ENCODE measurements at regions not wholly inside any gene's neighbourhood (a gene's known extent, or its start where the extent isn't known, plus 50 kb on each side); places are given as distances from the start of the nearest gene placed in this dataset.

DNA sequence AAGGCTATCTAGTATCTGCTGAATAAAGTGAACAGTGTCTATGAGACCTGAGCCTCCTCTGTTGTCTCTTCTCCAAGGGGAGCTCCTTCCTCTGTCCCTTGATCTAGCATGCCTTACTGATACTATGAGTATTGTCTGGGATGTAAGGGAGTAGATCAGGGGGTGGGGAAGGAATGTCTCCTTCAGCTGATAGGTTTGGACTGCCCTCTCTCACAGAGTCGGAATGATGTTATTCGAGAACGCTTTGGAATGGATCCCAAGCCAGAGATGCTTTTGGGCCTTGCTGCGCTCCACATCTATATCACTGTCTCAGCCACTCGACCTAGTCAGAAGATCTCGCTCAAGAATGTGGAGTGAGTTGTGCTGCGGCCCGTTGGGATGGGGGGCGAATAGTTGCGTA is 68.3 kb upstream of the PRPS1 start (continued):
- TF ChIP-seq, protein P1, sequence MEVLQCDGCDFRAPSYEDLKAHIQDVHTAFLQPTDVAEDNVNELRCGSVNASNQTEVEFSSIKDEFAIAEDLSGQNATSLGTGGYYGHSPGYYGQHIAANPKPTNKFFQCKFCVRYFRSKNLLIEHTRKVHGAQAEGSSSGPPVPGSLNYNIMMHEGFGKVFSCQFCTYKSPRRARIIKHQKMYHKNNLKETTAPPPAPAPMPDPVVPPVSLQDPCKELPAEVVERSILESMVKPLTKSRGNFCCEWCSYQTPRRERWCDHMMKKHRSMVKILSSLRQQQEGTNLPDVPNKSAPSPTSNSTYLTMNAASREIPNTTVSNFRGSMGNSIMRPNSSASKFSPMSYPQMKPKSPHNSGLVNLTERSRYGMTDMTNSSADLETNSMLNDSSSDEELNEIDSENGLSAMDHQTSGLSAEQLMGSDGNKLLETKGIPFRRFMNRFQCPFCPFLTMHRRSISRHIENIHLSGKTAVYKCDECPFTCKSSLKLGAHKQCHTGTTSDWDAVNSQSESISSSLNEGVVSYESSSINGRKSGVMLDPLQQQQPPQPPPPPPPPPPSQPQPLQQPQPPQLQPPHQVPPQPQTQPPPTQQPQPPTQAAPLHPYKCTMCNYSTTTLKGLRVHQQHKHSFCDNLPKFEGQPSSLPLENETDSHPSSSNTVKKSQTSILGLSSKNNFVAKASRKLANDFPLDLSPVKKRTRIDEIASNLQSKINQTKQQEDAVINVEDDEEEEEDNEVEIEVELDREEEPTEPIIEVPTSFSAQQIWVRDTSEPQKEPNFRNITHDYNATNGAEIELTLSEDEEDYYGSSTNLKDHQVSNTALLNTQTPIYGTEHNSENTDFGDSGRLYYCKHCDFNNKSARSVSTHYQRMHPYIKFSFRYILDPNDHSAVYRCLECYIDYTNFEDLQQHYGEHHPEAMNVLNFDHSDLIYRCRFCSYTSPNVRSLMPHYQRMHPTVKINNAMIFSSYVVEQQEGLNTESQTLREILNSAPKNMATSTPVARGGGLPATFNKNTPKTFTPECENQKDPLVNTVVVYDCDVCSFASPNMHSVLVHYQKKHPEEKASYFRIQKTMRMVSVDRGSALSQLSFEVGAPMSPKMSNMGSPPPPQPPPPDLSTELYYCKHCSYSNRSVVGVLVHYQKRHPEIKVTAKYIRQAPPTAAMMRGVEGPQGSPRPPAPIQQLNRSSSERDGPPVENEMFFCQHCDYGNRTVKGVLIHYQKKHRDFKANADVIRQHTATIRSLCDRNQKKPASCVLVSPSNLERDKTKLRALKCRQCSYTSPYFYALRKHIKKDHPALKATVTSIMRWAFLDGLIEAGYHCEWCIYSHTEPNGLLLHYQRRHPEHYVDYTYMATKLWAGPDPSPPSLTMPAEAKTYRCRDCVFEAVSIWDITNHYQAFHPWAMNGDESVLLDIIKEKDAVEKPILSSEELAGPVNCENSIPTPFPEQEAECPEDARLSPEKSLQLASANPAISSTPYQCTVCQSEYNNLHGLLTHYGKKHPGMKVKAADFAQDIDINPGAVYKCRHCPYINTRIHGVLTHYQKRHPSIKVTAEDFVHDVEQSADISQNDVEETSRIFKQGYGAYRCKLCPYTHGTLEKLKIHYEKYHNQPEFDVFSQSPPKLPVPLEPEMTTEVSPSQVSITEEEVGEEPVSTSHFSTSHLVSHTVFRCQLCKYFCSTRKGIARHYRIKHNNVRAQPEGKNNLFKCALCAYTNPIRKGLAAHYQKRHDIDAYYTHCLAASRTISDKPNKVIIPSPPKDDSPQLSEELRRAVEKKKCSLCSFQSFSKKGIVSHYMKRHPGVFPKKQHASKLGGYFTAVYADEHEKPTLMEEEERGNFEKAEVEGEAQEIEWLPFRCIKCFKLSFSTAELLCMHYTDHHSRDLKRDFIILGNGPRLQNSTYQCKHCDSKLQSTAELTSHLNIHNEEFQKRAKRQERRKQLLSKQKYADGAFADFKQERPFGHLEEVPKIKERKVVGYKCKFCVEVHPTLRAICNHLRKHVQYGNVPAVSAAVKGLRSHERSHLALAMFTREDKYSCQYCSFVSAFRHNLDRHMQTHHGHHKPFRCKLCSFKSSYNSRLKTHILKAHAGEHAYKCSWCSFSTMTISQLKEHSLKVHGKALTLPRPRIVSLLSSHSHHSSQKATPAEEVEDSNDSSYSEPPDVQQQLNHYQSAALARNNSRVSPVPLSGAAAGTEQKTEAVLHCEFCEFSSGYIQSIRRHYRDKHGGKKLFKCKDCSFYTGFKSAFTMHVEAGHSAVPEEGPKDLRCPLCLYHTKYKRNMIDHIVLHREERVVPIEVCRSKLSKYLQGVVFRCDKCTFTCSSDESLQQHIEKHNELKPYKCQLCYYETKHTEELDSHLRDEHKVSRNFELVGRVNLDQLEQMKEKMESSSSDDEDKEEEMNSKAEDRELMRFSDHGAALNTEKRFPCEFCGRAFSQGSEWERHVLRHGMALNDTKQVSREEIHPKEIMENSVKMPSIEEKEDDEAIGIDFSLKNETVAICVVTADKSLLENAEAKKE (CRISPR knock-in tag; IDR thresholded peaks at IDR 0.05), result no peak
- TF ChIP-seq POLR2AphosphoS5 (IDR thresholded peaks at IDR 0.05; ENCODE audit: low read depth), result no peak
- TF ChIP-seq, protein P2, sequence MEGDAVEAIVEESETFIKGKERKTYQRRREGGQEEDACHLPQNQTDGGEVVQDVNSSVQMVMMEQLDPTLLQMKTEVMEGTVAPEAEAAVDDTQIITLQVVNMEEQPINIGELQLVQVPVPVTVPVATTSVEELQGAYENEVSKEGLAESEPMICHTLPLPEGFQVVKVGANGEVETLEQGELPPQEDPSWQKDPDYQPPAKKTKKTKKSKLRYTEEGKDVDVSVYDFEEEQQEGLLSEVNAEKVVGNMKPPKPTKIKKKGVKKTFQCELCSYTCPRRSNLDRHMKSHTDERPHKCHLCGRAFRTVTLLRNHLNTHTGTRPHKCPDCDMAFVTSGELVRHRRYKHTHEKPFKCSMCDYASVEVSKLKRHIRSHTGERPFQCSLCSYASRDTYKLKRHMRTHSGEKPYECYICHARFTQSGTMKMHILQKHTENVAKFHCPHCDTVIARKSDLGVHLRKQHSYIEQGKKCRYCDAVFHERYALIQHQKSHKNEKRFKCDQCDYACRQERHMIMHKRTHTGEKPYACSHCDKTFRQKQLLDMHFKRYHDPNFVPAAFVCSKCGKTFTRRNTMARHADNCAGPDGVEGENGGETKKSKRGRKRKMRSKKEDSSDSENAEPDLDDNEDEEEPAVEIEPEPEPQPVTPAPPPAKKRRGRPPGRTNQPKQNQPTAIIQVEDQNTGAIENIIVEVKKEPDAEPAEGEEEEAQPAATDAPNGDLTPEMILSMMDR (conservative IDR thresholded peaks at IDR 0.05; ENCODE audit: low read depth in 2 of 2), result no peak
- TF ChIP-seq STAT1 (IDR thresholded peaks at IDR 0.05; ENCODE audit: unreplicated experiment), result no peak

DNA sequence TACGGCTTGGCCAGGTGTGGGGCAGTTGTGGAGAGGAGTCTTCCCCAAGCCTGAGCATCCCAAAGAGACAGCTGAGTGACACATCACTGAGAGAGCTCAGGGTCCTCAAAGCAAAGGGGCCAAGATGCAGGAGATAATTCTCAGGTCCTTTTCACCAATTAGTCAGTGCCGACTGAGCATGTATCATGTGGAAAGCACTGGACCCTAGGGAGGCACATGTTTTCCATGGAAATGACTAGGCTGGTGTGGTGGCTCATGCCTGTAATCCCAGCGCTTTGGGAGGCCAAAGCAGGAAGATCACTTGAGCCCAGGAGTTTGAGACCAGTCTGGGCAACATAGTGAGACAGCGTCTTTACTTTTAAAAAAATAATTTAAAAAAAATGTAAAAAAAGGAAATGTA is 67.3 kb upstream of the PRPS1 start:
- Mint-ChIP-seq H3K9me3 (no peaks in the 10 kb centered on the region), H3K27me3 (ENCODE audit: insufficient read depth, low read depth, poor library complexity) (peaks cover 9% of the 10 kb centered on the region), H3K4me3 (no peak overlapping the region), H3K4me1 (peaks cover 50% of the 10 kb centered on the region), H3K27ac (peak overlapping the region; percentile 65; the same call in 1 of the 2 replicates), H3K36me3 (ENCODE audit: low read depth) (no peaks in the 10 kb centered on the region)
- H3K36me3 ChIP-seq (ENCODE audit: insufficient read depth), result no peaks in the 10 kb centered on the region
- no peak overlapping the region for H2AFZ ChIP-seq
- peak overlapping the region; percentile 99 for H3K27ac ChIP-seq (ENCODE audit: low read depth)
- no peaks in the 10 kb centered on the region for H3K79me2 ChIP-seq (replicated peaks; ENCODE audit: insufficient read depth)
- no peaks in the 10 kb centered on the region for H3F3A ChIP-seq (replicated peaks; ENCODE audit: low read depth)
- H3K4me3 ChIP-seq, result no peak overlapping the region
- peaks cover 15% of the 10 kb centered on the region; the same call in 1 of the 2 replicates for H3K4me1 ChIP-seq (ENCODE audit: insufficient read depth)
- ATAC-seq, result no peak
- no peak for DNase-seq (ENCODE audit: low spot score)
- H3K4me2 ChIP-seq, result peak overlapping the region; percentile 47; the same call in 1 of the 2 replicates
- no peaks in the 10 kb centered on the region for H3K27me3 ChIP-seq (ENCODE audit: insufficient read depth)
- no peaks in the 10 kb centered on the region for H4K20me1 ChIP-seq (replicated peaks; ENCODE audit: insufficient read depth)
- no peaks in the 10 kb centered on the region for H3K9me2 ChIP-seq (ENCODE audit: insufficient read depth)
- TF ChIP-seq, protein P3, sequence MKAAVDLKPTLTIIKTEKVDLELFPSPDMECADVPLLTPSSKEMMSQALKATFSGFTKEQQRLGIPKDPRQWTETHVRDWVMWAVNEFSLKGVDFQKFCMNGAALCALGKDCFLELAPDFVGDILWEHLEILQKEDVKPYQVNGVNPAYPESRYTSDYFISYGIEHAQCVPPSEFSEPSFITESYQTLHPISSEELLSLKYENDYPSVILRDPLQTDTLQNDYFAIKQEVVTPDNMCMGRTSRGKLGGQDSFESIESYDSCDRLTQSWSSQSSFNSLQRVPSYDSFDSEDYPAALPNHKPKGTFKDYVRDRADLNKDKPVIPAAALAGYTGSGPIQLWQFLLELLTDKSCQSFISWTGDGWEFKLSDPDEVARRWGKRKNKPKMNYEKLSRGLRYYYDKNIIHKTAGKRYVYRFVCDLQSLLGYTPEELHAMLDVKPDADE (IDR thresholded peaks at IDR 0.05), result no peak
- no peak for TF ChIP-seq CREB1 (CRISPR knock-in tag; IDR thresholded peaks at IDR 0.05; ENCODE audit: low read depth)
- TF ChIP-seq ZNF114 (CRISPR knock-in tag; IDR thresholded peaks at IDR 0.05), result no peak
- TF ChIP-seq, protein P4, sequence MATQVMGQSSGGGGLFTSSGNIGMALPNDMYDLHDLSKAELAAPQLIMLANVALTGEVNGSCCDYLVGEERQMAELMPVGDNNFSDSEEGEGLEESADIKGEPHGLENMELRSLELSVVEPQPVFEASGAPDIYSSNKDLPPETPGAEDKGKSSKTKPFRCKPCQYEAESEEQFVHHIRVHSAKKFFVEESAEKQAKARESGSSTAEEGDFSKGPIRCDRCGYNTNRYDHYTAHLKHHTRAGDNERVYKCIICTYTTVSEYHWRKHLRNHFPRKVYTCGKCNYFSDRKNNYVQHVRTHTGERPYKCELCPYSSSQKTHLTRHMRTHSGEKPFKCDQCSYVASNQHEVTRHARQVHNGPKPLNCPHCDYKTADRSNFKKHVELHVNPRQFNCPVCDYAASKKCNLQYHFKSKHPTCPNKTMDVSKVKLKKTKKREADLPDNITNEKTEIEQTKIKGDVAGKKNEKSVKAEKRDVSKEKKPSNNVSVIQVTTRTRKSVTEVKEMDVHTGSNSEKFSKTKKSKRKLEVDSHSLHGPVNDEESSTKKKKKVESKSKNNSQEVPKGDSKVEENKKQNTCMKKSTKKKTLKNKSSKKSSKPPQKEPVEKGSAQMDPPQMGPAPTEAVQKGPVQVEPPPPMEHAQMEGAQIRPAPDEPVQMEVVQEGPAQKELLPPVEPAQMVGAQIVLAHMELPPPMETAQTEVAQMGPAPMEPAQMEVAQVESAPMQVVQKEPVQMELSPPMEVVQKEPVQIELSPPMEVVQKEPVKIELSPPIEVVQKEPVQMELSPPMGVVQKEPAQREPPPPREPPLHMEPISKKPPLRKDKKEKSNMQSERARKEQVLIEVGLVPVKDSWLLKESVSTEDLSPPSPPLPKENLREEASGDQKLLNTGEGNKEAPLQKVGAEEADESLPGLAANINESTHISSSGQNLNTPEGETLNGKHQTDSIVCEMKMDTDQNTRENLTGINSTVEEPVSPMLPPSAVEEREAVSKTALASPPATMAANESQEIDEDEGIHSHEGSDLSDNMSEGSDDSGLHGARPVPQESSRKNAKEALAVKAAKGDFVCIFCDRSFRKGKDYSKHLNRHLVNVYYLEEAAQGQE (IDR thresholded peaks at IDR 0.05; ENCODE audit: unreplicated experiment), result no peak
- no peak for TF ChIP-seq EZH2 (IDR thresholded peaks at IDR 0.05; ENCODE audit: low read depth, unreplicated experiment)
- no peak for TF ChIP-seq ZNF331 (CRISPR knock-in tag; IDR thresholded peaks at IDR 0.05; ENCODE audit: low read depth)
- no peak for TF ChIP-seq POLR2AphosphoS5 (IDR thresholded peaks at IDR 0.05; ENCODE audit: low read depth)
- TF ChIP-seq STAT1 (IDR thresholded peaks at IDR 0.05; ENCODE audit: unreplicated experiment), result no peak
- TF ChIP-seq, protein P2 (conservative IDR thresholded peaks at IDR 0.05; ENCODE audit: low read depth in 2 of 2), result no peak
